A549 (cell line): ENCODE measurements at regions not wholly inside any gene's neighbourhood (a gene's known extent, or its start where the extent isn't known, plus 50 kb on each side); places are given as distances from the start of the nearest gene placed in this dataset.

Source experiments
- ATAC-seq, 2 experiments: fragments of 200-7000 bp in 1 of 2; fragments of >200 bp in 1 of 2; cut with Nextera tagmentation in 1 of 2; cut with Tn5 transposase in 1 of 2; 3 replicates each; pipeline versions ENCODE4 v1.8.0 to v1.9.1; 2018 to 2020; ENCODE audit warnings: mild to moderate bottlenecking in 1 of 2, moderate library complexity in 1 of 2
- CTCF ChIA-PET: fragments of 300-600 bp; sonication (Branson Sonifier 250); formaldehyde crosslinking; extraction: SDS; loops from one replicate; lab custom pipeline; 2021; ENCODE audit warnings: antibody characterized with exemption, inconsistent platforms; lab: Yijun Ruan, JAX
- POLR2A ChIA-PET: fragments of 350-600 bp; formaldehyde crosslinking; extraction: SDS; loops from one replicate; lab custom pipeline; 2021; ENCODE audit warnings: antibody characterized with exemption, inconsistent platforms; lab: Yijun Ruan, JAX
- DNase-seq, 2 experiments: peaks; one replicate each; pipeline versions ENCODE4 v3.0.0 to v3.0.0-alpha.2; 2011 to 2016; ENCODE audit warnings: low read depth in 1 of 2, low spot score in 1 of 2
- FAIRE-seq: peaks from 2 replicates; lab custom pipeline; 2011; peaks lifted over from hg19 to GRCh38; lab: Jason Lieb, UNC
- H3K27ac ChIP-seq, 2 experiments: fragments of >200 bp; sonication (Bioruptor Twin); formaldehyde crosslinking; 3 replicates each; pipeline ENCODE4 v1.5.1; 2016 to 2017
- H3K4me1 ChIP-seq: fragments of >200 bp; sonication (Bioruptor Twin); formaldehyde crosslinking; 3 replicates; pipeline ENCODE4 v1.6.1; 2016
- H3K4me2 ChIP-seq: fragments of >200 bp; sonication (Bioruptor Twin); formaldehyde crosslinking; 3 replicates; pipeline ENCODE4 v1.6.1; 2016
- H3K4me3 ChIP-seq: fragments of >200 bp; sonication (Bioruptor Twin); formaldehyde crosslinking; 3 replicates; pipeline ENCODE4 v1.5.1; 2016
- H3K9me3 ChIP-seq: fragments of >200 bp; sonication (Bioruptor Twin); formaldehyde crosslinking; 3 replicates; pipeline ENCODE4 v1.6.1; 2016
- CBX8 ChIP-seq: fragments of 200-600 bp; sonication (generic); IDR thresholded peaks from 2 replicates; pipeline ENCODE4 v1.6.1; 2016
- CEBPB ChIP-seq, 2 experiments: fragments of >200 bp in 1 of 2; sonication (Bioruptor Twin) in 1 of 2; formaldehyde crosslinking in 1 of 2; IDR thresholded peaks; 2 replicates each; pipeline ENCODE4 v1.6.1; 2012 to 2016
- CHD2 ChIP-seq: fragments of 150-350 bp; IDR thresholded peaks from 2 replicates; pipeline ENCODE4 v1.6.1; 2014; ENCODE audit warnings: low read length; ENCODE audit not compliant: partially characterized antibody
- ESRRA ChIP-seq: fragments of 150-350 bp; IDR thresholded peaks from 2 replicates; pipeline ENCODE4 v1.6.1; 2014; ENCODE audit warnings: mild to moderate bottlenecking, low read length, borderline replicate concordance
- GATA3 ChIP-seq: IDR thresholded peaks from 2 replicates; pipeline ENCODE4 v1.6.1; 2012; ENCODE audit warnings: borderline replicate concordance
- HDAC2 ChIP-seq: fragments of 200-600 bp; sonication (generic); IDR thresholded peaks from 2 replicates; pipeline ENCODE4 v1.6.1; 2016
- HEYL ChIP-seq: fragments of 250-450 bp; sonication (Bioruptor Pico); IDR thresholded peaks from 2 replicates; pipeline ENCODE4 v1.8.0; 2021; ENCODE audit warnings: mild to moderate bottlenecking, moderate library complexity
- JUN ChIP-seq, 2 experiments: fragments of >200 bp; sonication (Bioruptor Twin); formaldehyde crosslinking; IDR thresholded peaks; 2 replicates in 1 of 2; 3 replicates in 1 of 2; pipeline ENCODE4 v1.6.1; 2016 to 2017
- JUNB ChIP-seq: fragments of >200 bp; sonication (Bioruptor Twin); formaldehyde crosslinking; IDR thresholded peaks from 2 replicates; pipeline ENCODE4 v1.6.1; 2016
- MYC ChIP-seq: IDR thresholded peaks from 2 replicates; pipeline ENCODE4 v1.6.1; 2012; ENCODE audit warnings: mild to moderate bottlenecking, inconsistent platforms, low read length, improper control_type of control experiment, borderline replicate concordance
- NPAS2 ChIP-seq: fragments of 250-450 bp; sonication (Bioruptor Pico); IDR thresholded peaks from 2 replicates; pipeline ENCODE4 v1.8.0; 2022; ENCODE audit warnings: mild to moderate bottlenecking, moderate library complexity, borderline replicate concordance
- NR3C1 ChIP-seq: fragments of >200 bp; sonication (Bioruptor Twin); formaldehyde crosslinking; IDR thresholded peaks from 3 replicates; pipeline ENCODE4 v1.6.1; 2017
- RCOR1 ChIP-seq: fragments of 150-350 bp; IDR thresholded peaks from 2 replicates; pipeline ENCODE4 v1.6.1; 2014; ENCODE audit warnings: antibody characterized with exemption, low read length, low read depth
- RNF2 ChIP-seq: fragments of 200-600 bp; sonication (generic); IDR thresholded peaks from 2 replicates; pipeline ENCODE4 v1.6.1; 2016; ENCODE audit warnings: low read depth, mild to moderate bottlenecking, antibody characterized with exemption, moderate library complexity, borderline replicate concordance
- TFCP2L1 ChIP-seq: fragments of 250-450 bp; sonication (Bioruptor Pico); IDR thresholded peaks from 2 replicates; pipeline ENCODE4 v1.5.0; 2021; ENCODE audit warnings: mild to moderate bottlenecking
- ZC3H11A ChIP-seq: fragments of 450-650 bp; IDR thresholded peaks from 2 replicates; pipeline ENCODE4 v1.6.1; 2014; ENCODE audit warnings: antibody characterized with exemption, mild to moderate bottlenecking
- ZFP36 ChIP-seq: fragments of 450-650 bp; IDR thresholded peaks from 2 replicates; pipeline ENCODE4 v1.6.1; 2014; ENCODE audit warnings: borderline replicate concordance; ENCODE audit not compliant: partially characterized antibody
- WGBS: methylation state at CpG from one replicate; pipeline ENCODE4 v1.1.6; 2017; ENCODE audit errors: missing lambda C conversion rate; 5-methylcytosine and 5-hydroxymethylcytosine counted together
- TF ChIP-seq, protein P1 (sequence below): fragments of 150-350 bp; IDR thresholded peaks from 2 replicates; pipeline ENCODE4 v1.6.1; 2014; ENCODE audit warnings: low read depth, mild to moderate bottlenecking, low read length
- TF ChIP-seq, protein P2 (sequence below): IDR thresholded peaks from 2 replicates; pipeline ENCODE4 v1.6.1; 2012
- TF ChIP-seq, protein P3 (sequence below): fragments of 200-600 bp; sonication (generic); IDR thresholded peaks from 2 replicates; pipeline ENCODE4 v1.6.1; 2016; ENCODE audit warnings: antibody characterized with exemption, mild to moderate bottlenecking, moderate library complexity
- TF ChIP-seq, protein P4 (sequence below): IDR thresholded peaks from 2 replicates; pipeline ENCODE4 v1.6.1; 2012; ENCODE audit warnings: low read depth, borderline replicate concordance

DNA sequence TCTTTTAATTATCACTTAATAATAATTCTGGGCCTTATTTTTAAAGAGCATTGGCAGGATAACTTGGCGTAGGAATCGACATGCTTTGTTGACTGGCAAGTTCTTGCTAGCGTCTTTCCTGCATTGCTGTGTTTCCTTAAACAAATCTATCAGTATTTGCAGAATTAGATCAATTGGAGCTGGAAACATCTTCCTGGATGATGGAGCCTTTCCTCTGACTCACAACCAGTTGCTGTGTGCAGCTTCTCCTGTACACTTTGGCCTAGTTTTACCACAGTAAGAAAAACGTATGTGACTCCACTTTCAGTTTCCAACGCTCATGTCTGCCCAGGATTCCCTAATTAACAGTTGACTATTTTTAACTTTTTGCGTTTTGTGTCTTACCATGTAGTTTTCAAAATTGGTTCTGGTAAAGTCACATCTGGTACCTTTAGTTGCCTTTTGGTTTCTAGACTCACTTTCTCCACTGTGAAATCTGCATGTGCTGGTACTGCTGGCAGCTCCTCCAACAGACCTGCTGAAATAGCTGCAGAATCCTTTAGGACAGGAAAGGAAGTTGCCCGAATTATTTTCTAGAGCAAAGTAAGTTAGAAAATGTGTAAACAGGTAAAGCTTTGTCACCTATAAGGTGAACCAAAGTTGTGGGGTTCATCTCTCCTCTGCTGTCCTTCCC is 553.2 kb upstream of the FAT1 start:
- Histone ChIP-seq H3K9me3 (no peaks in the 10 kb centered on the region), H3K4me1 (no peaks in the 10 kb centered on the region), H3K4me2 (no peak overlapping the region), H3K27ac (no peak overlapping the region), H3K4me3 (no peak overlapping the region)
- TF ChIP-seq NPAS2 (CRISPR knock-in tag) (no peak), JUNB (no peak), GATA3 (no peak), RNF2 (no peak), CBX8 (no peak), ZC3H11A (no peak), NR3C1 (no peak), HEYL (no peak), ZFP36 (no peak), RCOR1 (no peak), JUN (IDR thresholded peaks at IDR 0.05) (no peak), ESRRA (no peak), CHD2 (no peak)
- TF ChIP-seq, protein P1, sequence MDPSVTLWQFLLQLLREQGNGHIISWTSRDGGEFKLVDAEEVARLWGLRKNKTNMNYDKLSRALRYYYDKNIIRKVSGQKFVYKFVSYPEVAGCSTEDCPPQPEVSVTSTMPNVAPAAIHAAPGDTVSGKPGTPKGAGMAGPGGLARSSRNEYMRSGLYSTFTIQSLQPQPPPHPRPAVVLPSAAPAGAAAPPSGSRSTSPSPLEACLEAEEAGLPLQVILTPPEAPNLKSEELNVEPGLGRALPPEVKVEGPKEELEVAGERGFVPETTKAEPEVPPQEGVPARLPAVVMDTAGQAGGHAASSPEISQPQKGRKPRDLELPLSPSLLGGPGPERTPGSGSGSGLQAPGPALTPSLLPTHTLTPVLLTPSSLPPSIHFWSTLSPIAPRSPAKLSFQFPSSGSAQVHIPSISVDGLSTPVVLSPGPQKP, result no peak
- TF ChIP-seq, protein P2, sequence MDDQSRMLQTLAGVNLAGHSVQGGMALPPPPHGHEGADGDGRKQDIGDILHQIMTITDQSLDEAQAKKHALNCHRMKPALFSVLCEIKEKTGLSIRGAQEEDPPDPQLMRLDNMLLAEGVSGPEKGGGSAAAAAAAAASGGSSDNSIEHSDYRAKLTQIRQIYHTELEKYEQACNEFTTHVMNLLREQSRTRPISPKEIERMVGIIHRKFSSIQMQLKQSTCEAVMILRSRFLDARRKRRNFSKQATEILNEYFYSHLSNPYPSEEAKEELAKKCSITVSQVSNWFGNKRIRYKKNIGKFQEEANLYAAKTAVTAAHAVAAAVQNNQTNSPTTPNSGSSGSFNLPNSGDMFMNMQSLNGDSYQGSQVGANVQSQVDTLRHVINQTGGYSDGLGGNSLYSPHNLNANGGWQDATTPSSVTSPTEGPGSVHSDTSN, result no peak
- 61% methylated on average over 7 of the region's 7 CpGs for WGBS
- DNase-seq, result no peak
- ChIA-PET CTCF (no interaction called here), POLR2A (no interaction called here)
- ATAC-seq, result no peak
- no peak for FAIRE-seq

DNA sequence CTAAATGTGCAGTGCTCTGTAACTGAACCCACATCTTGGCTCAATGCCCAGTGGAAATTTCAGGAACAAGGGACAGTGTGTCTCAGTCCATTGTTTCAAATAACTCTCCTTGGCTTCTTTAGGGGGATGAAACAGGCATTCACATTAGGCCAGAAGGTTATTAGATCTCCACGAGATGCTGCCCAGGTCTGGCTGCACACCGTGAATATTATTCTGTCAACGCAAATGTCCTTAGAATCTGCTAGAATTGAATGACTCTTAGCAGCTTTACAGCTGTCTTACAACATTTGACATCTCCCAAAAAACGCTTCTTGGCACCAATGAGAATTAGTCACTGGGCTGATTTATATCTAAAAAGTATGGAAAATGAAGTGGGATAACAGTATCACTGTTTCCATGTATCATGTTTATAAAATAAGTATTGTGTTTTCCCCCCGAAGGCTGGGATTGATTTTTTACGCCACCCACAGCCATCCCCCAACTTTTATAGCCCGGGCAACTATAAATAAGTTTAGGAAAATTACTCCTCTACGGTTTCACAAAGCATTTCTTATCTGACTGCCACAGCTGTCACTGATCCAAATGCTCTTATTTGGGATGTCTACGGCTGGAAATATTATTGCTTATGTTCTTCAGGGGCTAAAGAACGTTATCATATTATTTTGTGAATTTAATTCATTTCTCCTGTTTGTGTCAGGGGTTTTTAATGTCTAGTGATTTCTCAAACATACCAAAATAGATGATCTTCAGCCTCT is 559.7 kb upstream of the FAT1 start:
- CTCF ChIA-PET, result no interaction called here

More for the DNA sequence above, 559.7 kb upstream of the FAT1 start:
- Histone ChIP-seq H3K9me3 (no peaks in the 10 kb centered on the region), H3K27ac (no peak overlapping the region), H3K4me2 (no peak overlapping the region), H3K4me3 (no peak overlapping the region), H3K4me1 (no peaks in the 10 kb centered on the region)
- no peak for DNase-seq
- POLR2A ChIA-PET, result no interaction called here
- 48% methylated on average over 10 of the region's 10 CpGs for WGBS
- TF ChIP-seq HEYL, result no peak
- no peak for TF ChIP-seq RCOR1
- TF ChIP-seq, protein P3, sequence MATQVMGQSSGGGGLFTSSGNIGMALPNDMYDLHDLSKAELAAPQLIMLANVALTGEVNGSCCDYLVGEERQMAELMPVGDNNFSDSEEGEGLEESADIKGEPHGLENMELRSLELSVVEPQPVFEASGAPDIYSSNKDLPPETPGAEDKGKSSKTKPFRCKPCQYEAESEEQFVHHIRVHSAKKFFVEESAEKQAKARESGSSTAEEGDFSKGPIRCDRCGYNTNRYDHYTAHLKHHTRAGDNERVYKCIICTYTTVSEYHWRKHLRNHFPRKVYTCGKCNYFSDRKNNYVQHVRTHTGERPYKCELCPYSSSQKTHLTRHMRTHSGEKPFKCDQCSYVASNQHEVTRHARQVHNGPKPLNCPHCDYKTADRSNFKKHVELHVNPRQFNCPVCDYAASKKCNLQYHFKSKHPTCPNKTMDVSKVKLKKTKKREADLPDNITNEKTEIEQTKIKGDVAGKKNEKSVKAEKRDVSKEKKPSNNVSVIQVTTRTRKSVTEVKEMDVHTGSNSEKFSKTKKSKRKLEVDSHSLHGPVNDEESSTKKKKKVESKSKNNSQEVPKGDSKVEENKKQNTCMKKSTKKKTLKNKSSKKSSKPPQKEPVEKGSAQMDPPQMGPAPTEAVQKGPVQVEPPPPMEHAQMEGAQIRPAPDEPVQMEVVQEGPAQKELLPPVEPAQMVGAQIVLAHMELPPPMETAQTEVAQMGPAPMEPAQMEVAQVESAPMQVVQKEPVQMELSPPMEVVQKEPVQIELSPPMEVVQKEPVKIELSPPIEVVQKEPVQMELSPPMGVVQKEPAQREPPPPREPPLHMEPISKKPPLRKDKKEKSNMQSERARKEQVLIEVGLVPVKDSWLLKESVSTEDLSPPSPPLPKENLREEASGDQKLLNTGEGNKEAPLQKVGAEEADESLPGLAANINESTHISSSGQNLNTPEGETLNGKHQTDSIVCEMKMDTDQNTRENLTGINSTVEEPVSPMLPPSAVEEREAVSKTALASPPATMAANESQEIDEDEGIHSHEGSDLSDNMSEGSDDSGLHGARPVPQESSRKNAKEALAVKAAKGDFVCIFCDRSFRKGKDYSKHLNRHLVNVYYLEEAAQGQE, result no peak
- no peak for TF ChIP-seq HDAC2
- TF ChIP-seq ZFP36, result no peak
- TF ChIP-seq, protein P4, sequence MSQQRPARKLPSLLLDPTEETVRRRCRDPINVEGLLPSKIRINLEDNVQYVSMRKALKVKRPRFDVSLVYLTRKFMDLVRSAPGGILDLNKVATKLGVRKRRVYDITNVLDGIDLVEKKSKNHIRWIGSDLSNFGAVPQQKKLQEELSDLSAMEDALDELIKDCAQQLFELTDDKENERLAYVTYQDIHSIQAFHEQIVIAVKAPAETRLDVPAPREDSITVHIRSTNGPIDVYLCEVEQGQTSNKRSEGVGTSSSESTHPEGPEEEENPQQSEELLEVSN, result no peak
- no peak for TF ChIP-seq MYC
- TF ChIP-seq TFCP2L1, result no peak
- no peak for TF ChIP-seq CEBPB (IDR thresholded peaks at IDR 0.05)
- no peak for TF ChIP-seq CHD2
- no peak for FAIRE-seq
- ATAC-seq, result no peak
